ENCODE measurements at regions not wholly inside any gene's neighbourhood (a gene's known extent, or its start where the extent isn't known, plus 50 kb on each side); places are given as distances from the start of the nearest gene placed in this dataset.

- Histone ChIP-seq H3K9me3 (ENCODE audit: control insufficient read depth, insufficient read depth, low read depth, low read length) (no peaks in the 10 kb centered on the region), H3K4me3 (ENCODE audit: low read depth in 2 of 2, low read length in 2 of 2) (peak overlapping the region; percentile 36 to 45), H3K27ac (ENCODE audit: low read length) (peak overlapping the region; percentile 89), H3K36me3 (ENCODE audit: control insufficient read depth, insufficient read depth, low read length) (peaks cover 3% of the 10 kb centered on the region; the same call in 1 of the 2 replicates), H3K4me1 (ENCODE audit: control insufficient read depth, insufficient read depth, low read length) (peaks cover 8% of the 10 kb centered on the region), H3K27me3 (ENCODE audit: control insufficient read depth, insufficient read depth, low read length) (no peaks in the 10 kb centered on the region)
- ChIA-PET CTCF (no interaction called here), POLR2A (interaction anchor here (0.6 kb wide), 1 partner anchor 141 kb away, joined by 6 read pairs; no protein-coding TSS in a partner anchor)
- no peak for TF ChIP-seq POLR2AphosphoS5 (IDR thresholded peaks at IDR 0.05; ENCODE audit: low read depth, low read length)
- TF ChIP-seq TCF7L2 (IDR thresholded peaks at IDR 0.05; ENCODE audit: low read depth, low read length) = peak; percentile 18; the same call in 1 of the 2 replicates
- TSS peak; percentile 90 for BruUV-seq (replicated peaks)
- in situ Hi-C loops (cut with HindIII; ENCODE audit: low pct_unique_long_range_greater_than_20kb, low sequenced_read_pairs) (no loop called here), intact Hi-C loops (cut with micrococcal nuclease; ENCODE audit: unreplicated experiment) (no loop called here)
- no peak for DNase-seq (ENCODE audit: low read depth, low spot score)
- ATAC-seq = no peak
Measured at GRCh38 chr6:26224940-26225847, 138.0 kb downstream of the HFE start.

GRCh38 chr6:26225848-26226578 lies 138.8 kb downstream of the HFE start:
- Histone ChIP-seq H3K4me3 (ENCODE audit: low read depth in 2 of 2, low read length in 2 of 2) (peak overlapping the region in 1 of 2 experiments; percentile 45; a peak in 1 of 4 replicates), H3K27ac (ENCODE audit: low read length) (no peak overlapping the region), H3K9me3 (ENCODE audit: control insufficient read depth, insufficient read depth, low read depth, low read length) (no peaks in the 10 kb centered on the region), H3K27me3 (ENCODE audit: control insufficient read depth, insufficient read depth, low read length) (no peaks in the 10 kb centered on the region), H3K4me1 (ENCODE audit: control insufficient read depth, insufficient read depth, low read length) (peaks cover 10% of the 10 kb centered on the region), H3K36me3 (ENCODE audit: control insufficient read depth, insufficient read depth, low read length) (peaks cover 3% of the 10 kb centered on the region; the same call in 1 of the 2 replicates)
- ATAC-seq = no peak
- POLR2A ChIA-PET = interaction anchor here (0.6 kb wide), 1 partner anchor 142 kb away, joined by 6 read pairs; no protein-coding TSS in a partner anchor
- in situ Hi-C loops (cut with HindIII; ENCODE audit: low pct_unique_long_range_greater_than_20kb, low sequenced_read_pairs) (no loop called here), intact Hi-C loops (cut with micrococcal nuclease; ENCODE audit: unreplicated experiment) (no loop called here)
- no TSS peak for BruUV-seq (replicated peaks)
- no peak for DNase-seq (ENCODE audit: low read depth, low spot score)
- TF ChIP-seq REST (IDR thresholded peaks at IDR 0.05; ENCODE audit: insufficient read depth in 1 of 2, low read depth in 2 of 2, low read length in 1 of 2) = no peak
- TF ChIP-seq SIN3A (IDR thresholded peaks at IDR 0.05; ENCODE audit: borderline replicate concordance, insufficient read depth, low read depth, low read length) = no peak
- TF ChIP-seq, protein P1, sequence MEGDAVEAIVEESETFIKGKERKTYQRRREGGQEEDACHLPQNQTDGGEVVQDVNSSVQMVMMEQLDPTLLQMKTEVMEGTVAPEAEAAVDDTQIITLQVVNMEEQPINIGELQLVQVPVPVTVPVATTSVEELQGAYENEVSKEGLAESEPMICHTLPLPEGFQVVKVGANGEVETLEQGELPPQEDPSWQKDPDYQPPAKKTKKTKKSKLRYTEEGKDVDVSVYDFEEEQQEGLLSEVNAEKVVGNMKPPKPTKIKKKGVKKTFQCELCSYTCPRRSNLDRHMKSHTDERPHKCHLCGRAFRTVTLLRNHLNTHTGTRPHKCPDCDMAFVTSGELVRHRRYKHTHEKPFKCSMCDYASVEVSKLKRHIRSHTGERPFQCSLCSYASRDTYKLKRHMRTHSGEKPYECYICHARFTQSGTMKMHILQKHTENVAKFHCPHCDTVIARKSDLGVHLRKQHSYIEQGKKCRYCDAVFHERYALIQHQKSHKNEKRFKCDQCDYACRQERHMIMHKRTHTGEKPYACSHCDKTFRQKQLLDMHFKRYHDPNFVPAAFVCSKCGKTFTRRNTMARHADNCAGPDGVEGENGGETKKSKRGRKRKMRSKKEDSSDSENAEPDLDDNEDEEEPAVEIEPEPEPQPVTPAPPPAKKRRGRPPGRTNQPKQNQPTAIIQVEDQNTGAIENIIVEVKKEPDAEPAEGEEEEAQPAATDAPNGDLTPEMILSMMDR (IDR thresholded peaks at IDR 0.05) = no peak
- no peak for TF ChIP-seq POLR2AphosphoS5 (IDR thresholded peaks at IDR 0.05; ENCODE audit: low read depth, low read length)
- no peak for TF ChIP-seq TCF7L2 (IDR thresholded peaks at IDR 0.05; ENCODE audit: low read depth, low read length)
- CTCF ChIA-PET = no interaction called here
